GM21360 (cell line): ENCODE measurements at regions not wholly inside any gene's neighbourhood (a gene's known extent, or its start where the extent isn't known, plus 50 kb on each side); places are given as distances from the start of the nearest gene placed in this dataset.

Experiments used
- ATAC-seq: cut with Tn5 transposase; IDR thresholded peaks from one replicate; pipeline ENCODE4 v1.9.1; 2021; ENCODE audit warnings: mild to moderate bottlenecking, moderate library complexity; ENCODE audit not compliant: unreplicated experiment

DNA sequence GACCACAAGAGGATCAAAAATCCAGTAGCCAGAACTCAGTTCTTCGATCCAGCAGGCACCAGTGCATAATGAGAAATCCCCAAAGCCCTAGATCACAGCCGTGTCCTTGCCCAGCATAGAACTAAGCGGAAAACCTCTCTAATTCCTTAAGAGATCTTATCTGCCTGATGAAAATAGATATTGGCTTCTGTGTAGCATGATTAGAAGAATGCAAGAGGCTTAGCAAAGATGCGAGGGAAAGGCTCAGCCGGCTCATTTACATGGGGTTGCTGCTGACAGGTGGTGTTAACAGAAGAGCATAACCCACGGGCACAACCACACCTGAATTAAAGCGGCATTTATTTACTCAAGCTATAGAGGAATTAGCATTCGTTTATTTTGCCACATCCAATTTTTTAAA is 400.0 kb upstream of the ADAMTS16 start:
- ATAC-seq, result no peak

GRCh38 chr5:4758550-4758949 is 381.6 kb upstream of the ADAMTS16 start:
- ATAC-seq, result no peak

DNA sequence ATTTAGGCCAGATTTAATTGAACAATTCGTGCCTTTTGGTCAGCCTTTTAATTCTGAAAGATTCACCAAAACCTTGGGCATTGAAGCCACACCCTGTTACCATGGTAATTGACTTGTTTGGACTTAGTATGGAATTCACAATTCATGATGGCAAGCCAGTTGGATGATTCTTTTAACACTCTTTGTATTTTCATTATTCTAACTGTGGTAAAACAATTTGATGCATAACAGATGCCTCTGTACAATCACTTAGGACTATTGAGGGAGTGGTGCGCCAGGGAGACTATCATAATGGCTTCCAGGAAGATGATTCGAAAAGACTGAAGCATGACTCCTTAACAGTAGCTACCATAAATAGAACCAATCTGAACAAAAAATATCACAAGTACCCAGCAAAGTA is 381.1 kb upstream of the ADAMTS16 start:
- ATAC-seq, result no peak

- no peak for ATAC-seq
Observed at GRCh38 chr5:4762316-4762715, 377.8 kb upstream of the ADAMTS16 start.

DNA sequence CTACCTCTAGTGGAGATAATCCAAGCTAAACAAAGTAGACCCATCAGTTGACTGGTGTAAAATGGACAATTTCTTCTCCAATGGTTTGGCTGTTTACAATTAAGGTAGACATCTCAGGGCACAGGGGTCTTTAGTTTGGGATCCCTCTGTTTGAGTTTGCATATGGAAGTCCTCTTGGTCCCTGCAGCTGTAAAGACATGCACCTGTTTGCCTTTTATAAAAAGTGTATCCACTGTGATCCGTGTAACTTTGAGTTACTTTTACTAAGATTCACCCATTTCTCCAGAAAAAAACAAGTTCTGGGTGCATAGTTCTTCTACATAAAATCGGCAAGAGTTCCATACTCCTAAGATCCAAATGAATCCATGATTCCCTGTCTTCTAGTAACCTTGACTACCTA is 374.7 kb upstream of the ADAMTS16 start:
- no peak for ATAC-seq

GRCh38 chr5:4766101-4766500 is 374.0 kb upstream of the ADAMTS16 start:
- ATAC-seq, result no peak

GRCh38 chr5:4772591-4772990 is 367.5 kb upstream of the ADAMTS16 start:
- ATAC-seq, result no peak

- no peak for ATAC-seq
Observed at GRCh38 chr5:4773827-4774317, 366.3 kb upstream of the ADAMTS16 start.

GRCh38 chr5:4777435-4777834 is 362.7 kb upstream of the ADAMTS16 start:
- ATAC-seq, result no peak

GRCh38 chr5:4780633-4781032 is 359.5 kb upstream of the ADAMTS16 start:
- no peak for ATAC-seq

DNA sequence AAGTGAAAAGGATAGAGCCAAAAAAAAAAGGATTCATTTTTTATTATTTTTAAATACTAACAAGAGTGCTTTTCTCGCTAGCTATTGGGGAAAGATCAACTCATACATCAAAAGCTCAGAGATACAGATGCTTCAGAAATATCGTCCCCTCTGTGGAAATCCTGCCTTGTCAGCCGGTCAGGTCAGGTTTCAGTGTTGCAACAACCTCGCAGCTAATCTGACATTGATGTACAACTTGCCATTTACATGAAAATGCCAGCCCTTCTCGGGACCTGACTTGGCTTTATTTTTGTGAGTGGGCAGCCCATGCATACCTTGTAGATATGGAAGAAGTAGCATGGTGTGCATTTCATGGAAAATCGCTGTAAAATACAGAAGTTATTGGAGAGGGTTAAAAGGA is 358.8 kb upstream of the ADAMTS16 start:
- ATAC-seq, result no peak

- ATAC-seq, result no peak
Observed at GRCh38 chr5:4785971-4786370, 354.2 kb upstream of the ADAMTS16 start.

- no peak for ATAC-seq
Observed at GRCh38 chr5:4797445-4797844, 342.7 kb upstream of the ADAMTS16 start.

- ATAC-seq, result no peak
Observed at GRCh38 chr5:4802044-4802443, 338.1 kb upstream of the ADAMTS16 start.

DNA sequence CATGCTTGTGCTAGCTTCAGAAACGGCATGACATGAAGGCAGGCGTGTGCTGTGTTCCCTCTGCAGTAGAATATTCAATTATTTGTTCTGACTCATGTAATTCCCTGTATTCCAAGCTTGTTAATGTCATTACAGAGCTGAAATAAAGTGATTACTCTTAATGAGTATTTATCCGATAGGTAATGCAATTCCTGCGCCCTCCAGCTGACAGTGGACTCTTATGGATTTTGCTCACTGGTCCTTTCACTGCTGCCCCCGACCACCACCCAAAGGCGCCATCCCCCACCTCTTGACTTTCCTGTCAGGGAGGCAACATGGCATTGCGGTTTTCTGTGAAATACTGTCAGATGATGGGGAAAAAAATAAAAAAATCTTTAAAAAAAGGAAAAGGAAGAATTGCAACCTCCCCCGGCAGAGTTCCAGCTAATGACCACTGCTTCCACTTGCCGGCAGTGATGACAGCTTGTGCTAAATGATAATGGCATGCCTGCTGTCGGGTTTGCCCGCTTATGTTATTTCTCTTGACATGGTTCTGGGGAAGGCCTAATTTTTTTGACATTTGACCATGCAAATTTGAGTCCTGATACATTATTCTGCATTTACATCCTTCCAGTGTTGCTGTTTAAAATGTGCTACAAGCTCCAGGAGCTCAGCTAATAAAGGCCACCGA is 335.3 kb upstream of the ADAMTS16 start:
- no peak for ATAC-seq

DNA sequence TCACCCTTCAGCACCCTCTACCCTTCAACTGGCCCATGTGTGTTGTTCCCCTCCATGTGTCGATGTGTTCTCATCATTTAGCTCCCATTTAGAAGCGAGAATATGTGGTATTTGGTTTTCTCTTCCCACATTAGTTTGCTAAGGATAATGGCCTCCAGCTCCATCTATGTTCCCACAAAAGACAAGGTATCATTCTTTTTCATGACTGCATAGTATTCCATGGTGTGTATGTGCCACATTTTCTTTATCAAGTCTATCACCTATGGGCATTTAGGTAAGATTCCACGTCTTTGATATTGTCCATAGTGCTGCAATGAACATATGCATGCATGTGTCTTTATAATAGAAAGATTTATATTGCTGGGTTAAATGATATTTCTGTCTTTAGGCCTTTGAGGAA is 325.1 kb upstream of the ADAMTS16 start:
- no peak for ATAC-seq

DNA sequence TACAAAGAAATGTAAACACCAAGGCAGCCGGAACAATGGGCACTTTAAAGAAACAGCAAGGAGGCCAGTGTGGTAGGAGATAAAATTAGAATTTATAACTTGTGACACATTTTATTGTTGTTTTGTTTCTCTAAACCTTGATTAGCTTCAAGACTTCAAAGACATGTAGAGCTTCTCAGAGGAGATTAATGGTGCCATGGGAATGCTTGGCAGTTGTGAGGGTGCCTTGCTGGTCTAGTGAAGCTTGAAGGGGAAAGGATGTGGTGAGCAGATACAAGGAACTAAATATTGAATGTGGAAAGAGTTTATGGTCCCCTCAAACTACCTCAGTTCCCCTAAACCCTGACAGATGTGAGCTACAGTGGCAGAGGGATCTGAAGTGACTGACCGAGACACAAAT is 322.4 kb upstream of the ADAMTS16 start:
- ATAC-seq, result no peak

DNA sequence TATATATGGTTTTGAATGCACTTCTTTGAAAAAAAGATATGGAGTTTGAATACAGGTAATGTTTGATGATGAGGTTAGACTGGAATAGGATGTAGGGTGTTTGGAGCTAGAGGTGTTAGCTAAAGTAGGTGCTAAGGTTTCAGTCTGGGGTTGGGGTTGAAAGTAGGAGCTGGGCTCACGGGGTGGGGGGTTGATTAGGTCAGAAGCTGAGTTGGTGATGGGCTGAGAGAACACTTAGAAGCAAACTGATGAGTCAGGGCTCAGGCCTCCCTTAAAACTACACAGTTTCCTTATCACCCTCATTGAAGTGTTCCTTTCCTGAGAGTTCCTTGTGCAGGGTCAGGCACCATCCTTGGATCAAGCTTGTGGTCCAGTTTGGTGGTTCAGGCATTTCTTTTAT is 308.8 kb upstream of the ADAMTS16 start:
- ATAC-seq, result no peak

DNA sequence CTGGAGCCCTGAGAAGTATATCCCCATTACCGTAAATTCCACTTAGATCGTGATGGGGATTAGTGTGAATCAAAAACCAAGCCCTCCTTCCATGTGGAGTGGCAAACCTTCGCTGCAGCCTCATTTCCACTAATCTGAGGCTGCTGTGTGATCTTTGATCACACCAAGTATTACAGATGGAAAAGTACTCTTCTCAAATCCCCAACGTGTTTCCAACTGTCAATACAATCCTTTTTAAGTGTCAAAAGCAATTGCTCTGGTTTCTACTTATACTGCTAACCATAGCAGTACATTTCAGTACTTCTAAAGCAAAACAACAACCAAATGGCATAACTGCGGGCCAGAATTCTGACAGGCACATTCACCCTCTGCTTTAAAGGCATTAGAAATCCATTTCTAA is 307.7 kb upstream of the ADAMTS16 start:
- ATAC-seq, result no peak

GRCh38 chr5:4833104-4833738 is 306.9 kb upstream of the ADAMTS16 start:
- no peak for ATAC-seq

GRCh38 chr5:4837489-4838058 is 302.6 kb upstream of the ADAMTS16 start:
- ATAC-seq, result no peak

DNA sequence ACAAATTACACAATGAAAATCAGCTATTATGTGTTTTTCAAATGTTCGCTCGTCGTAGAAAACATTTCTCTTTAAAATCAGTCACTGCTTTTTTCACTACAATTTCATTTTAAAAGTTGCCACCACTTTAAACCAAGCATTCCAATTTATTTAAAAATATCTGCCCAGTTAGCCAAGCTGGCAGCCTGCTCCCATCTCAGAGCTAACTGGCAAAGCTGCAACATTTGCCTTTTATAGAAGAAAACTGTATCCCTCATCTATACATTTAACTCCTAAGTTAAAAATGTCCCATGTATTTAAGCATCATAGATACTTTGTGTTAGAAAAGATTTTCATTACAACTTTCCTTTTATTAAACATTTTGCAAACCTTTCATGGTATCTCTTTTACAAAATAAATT is 294.9 kb upstream of the ADAMTS16 start:
- no peak for ATAC-seq
